ENCODE measurements at regions not wholly inside any gene's neighbourhood (a gene's known extent, or its start where the extent isn't known, plus 50 kb on each side); places are given as distances from the start of the nearest gene placed in this dataset.

DNA sequence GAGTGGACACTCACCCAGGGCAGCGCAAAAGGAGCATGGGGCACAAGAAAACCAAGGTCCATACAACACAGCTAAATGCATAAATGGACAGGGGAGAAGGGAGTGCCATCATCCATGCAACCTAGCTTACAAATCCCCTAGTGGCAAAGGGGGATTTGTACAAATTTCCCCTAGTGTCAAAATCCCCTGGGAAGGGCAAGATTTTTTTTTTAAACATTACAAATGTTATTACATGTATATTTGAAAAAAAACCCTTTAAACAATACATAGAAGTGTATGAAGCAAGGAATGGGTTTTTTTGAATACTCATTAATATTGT lies 89.6 kb upstream of the IVNS1ABP start:
- Histone ChIP-seq H3T11ph (ENCODE audit: low read length) (no peak overlapping the region), H3K79me1 (ENCODE audit: insufficient read depth, low read depth, low read length, poor library complexity, severe bottlenecking) (no peaks in the 10 kb centered on the region), H3K14ac (ENCODE audit: insufficient read depth, low read length) (no peak overlapping the region), H3K4me1 (ENCODE audit: insufficient read depth, low read length) (no peaks in the 10 kb centered on the region), H2BK20ac (ENCODE audit: low read depth, low read length, poor library complexity, severe bottlenecking) (no peak overlapping the region), H3K9me3 (ENCODE audit: control insufficient read depth, low read depth, low read length) (no peaks in the 10 kb centered on the region), H3K18ac (ENCODE audit: insufficient read length, low read depth, low read length) (no peak overlapping the region), H3K4ac (ENCODE audit: low read depth, low read length) (no peak overlapping the region), H2BK120ac (ENCODE audit: low read depth, low read length, poor library complexity, severe bottlenecking) (no peak overlapping the region), H2BK12ac (ENCODE audit: insufficient read length, low read depth, low read length) (no peak overlapping the region), H2AK5ac (ENCODE audit: insufficient read length, low read length) (no peak overlapping the region), H2BK5ac (ENCODE audit: insufficient read length, low read length) (no peak overlapping the region), H4K91ac (ENCODE audit: insufficient read length, low read depth, low read length) (no peak overlapping the region), H3K23me2 (ENCODE audit: insufficient read length, low read depth, low read length, poor library complexity, severe bottlenecking) (no peaks in the 10 kb centered on the region), H3K27ac (ENCODE audit: insufficient read length, low read depth, low read length) (no peak overlapping the region), H3K79me2 (ENCODE audit: insufficient read depth, low read length) (no peaks in the 10 kb centered on the region), H3K4me2 (ENCODE audit: insufficient read depth, insufficient read length, low read length) (no peak overlapping the region), H2BK15ac (ENCODE audit: low read depth, low read length) (no peak overlapping the region), H3K9ac (ENCODE audit: extremely low read depth, insufficient read length, low read length) (no peak overlapping the region), H2AFZ (ENCODE audit: low read length) (no peak overlapping the region), H3K27me3 (ENCODE audit: insufficient read depth, low read length) (no peaks in the 10 kb centered on the region), H3K56ac (ENCODE audit: insufficient read length, low read depth, low read length) (no peak overlapping the region), H3K23ac (ENCODE audit: insufficient read length, low read depth, low read length) (no peak overlapping the region), H4K5ac (ENCODE audit: insufficient read length, low read depth, low read length) (no peak overlapping the region), H4K20me1 (ENCODE audit: control insufficient read depth, insufficient read depth, insufficient read length) (no peaks in the 10 kb centered on the region), H4K8ac (replicated peaks; ENCODE audit: insufficient read length, low read depth, low read length) (no peak overlapping the region)
- TF ChIP-seq, protein P1, sequence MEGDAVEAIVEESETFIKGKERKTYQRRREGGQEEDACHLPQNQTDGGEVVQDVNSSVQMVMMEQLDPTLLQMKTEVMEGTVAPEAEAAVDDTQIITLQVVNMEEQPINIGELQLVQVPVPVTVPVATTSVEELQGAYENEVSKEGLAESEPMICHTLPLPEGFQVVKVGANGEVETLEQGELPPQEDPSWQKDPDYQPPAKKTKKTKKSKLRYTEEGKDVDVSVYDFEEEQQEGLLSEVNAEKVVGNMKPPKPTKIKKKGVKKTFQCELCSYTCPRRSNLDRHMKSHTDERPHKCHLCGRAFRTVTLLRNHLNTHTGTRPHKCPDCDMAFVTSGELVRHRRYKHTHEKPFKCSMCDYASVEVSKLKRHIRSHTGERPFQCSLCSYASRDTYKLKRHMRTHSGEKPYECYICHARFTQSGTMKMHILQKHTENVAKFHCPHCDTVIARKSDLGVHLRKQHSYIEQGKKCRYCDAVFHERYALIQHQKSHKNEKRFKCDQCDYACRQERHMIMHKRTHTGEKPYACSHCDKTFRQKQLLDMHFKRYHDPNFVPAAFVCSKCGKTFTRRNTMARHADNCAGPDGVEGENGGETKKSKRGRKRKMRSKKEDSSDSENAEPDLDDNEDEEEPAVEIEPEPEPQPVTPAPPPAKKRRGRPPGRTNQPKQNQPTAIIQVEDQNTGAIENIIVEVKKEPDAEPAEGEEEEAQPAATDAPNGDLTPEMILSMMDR (conservative IDR thresholded peaks at IDR 0.05), result no peak
- no peak for DNase-seq
- Mint-ChIP-seq H3K27me3 (ENCODE audit: low read depth) (no peaks in the 10 kb centered on the region; the same call in 1 of the 2 replicates), H3K4me1 (peaks cover 7 to 13% of the 10 kb centered on the region in 2 experiments), H3K4me3 (no peak overlapping the region), H3K27ac (no peak overlapping the region), H3K9me3 (peaks cover 3 to 6% of the 10 kb centered on the region in 2 experiments; a peak in 3 of 5 replicates), H3K36me3 (ENCODE audit: insufficient read depth in 1 of 3, low read depth in 3 of 3) (peaks cover 0 to 1% (median 0%) of the 10 kb centered on the region in 3 experiments; a peak in 1 of 7 replicates)
- no CpG with 5 or more reads among the region's 1 CpG for WGBS (ENCODE audit: extremely low coverage, insufficient read length, low lambda C conversion rate)

Measured in H9 (cell line).